ENCODE measurements at regions not wholly inside any gene's neighbourhood (a gene's known extent, or its start where the extent isn't known, plus 50 kb on each side); places are given as distances from the start of the nearest gene placed in this dataset.
A peak's percentile ranks its signal among the peaks of the same experiment; 100 is the strongest.
"Not testable (repeated sequence)": the region's sequence is repeated elsewhere in the genome, so short reads cannot be mapped to it uniquely, and the experiment has no call there.

GRCh38 chr3:193179332-193180012 is 61.5 kb upstream of the PLAAT1 start:
- not testable (repeated sequence) for DNase-seq (ENCODE audit: low spot score in 2 of 2); FAIRE-seq

GRCh38 chr3:193187070-193187722 is 53.8 kb upstream of the PLAAT1 start:
- DNase-seq (ENCODE audit: low spot score in 2 of 2): no peak
- no peak for FAIRE-seq

GRCh38 chr3:193190146-193190786 is 50.8 kb upstream of the PLAAT1 start:
- FAIRE-seq: no peak

More at GRCh38 chr3:193190146-193190786, 50.8 kb upstream of the PLAAT1 start:
- DNase-seq (ENCODE audit: low spot score in 2 of 2): peak; percentile 2 to 6
